ENCODE measurements at regions not wholly inside any gene's neighbourhood (a gene's known extent, or its start where the extent isn't known, plus 50 kb on each side); places are given as distances from the start of the nearest gene placed in this dataset.

- Histone ChIP-seq H3K9me2 (replicated peaks; ENCODE audit: low read depth, low read length) (no peaks in the 10 kb centered on the region), H3K79me2 (ENCODE audit: insufficient read depth, low read length) (no peaks in the 10 kb centered on the region), H2AFZ (ENCODE audit: low read length) (no peak overlapping the region), H4K20me1 (ENCODE audit: insufficient read depth, low read length, poor library complexity, severe bottlenecking) (no peaks in the 10 kb centered on the region), H3K9me3 (ENCODE audit: insufficient read depth, low read depth, low read length) (no peaks in the 10 kb centered on the region), H3K4me2 (ENCODE audit: low read depth, low read length, poor library complexity, severe bottlenecking) (no peak overlapping the region), H3F3A (ENCODE audit: low read depth) (no peaks in the 10 kb centered on the region), H3K27me3 (ENCODE audit: insufficient read depth, low read length, poor library complexity, severe bottlenecking) (no peaks in the 10 kb centered on the region), H3K4me3 (ENCODE audit: low read length, poor library complexity, severe bottlenecking) (no peak overlapping the region), H3K4me1 (ENCODE audit: insufficient read depth, low read length, poor library complexity, severe bottlenecking) (no peaks in the 10 kb centered on the region), H3K9ac (ENCODE audit: low read depth, low read length, poor library complexity, severe bottlenecking) (no peak overlapping the region), H3K36me3 (ENCODE audit: insufficient read depth, low read length) (no peaks in the 10 kb centered on the region)
- no peak for TF ChIP-seq CTCF (conservative IDR thresholded peaks at IDR 0.05; ENCODE audit: low read length)
- no peak for TF ChIP-seq EZH2phosphoT487 (IDR thresholded peaks at IDR 0.05; ENCODE audit: borderline replicate concordance)
These were observed 467.0 kb downstream of the NTRK2 start for GRCh38 chr9:85136507-85136906.

GRCh38 chr9:85130764-85131163 lies 461.2 kb downstream of the NTRK2 start:
- Histone ChIP-seq H3F3A (ENCODE audit: low read depth) (no peaks in the 10 kb centered on the region), H3K4me3 (ENCODE audit: low read length, poor library complexity, severe bottlenecking) (no peak overlapping the region), H3K9me2 (replicated peaks; ENCODE audit: low read depth, low read length) (no peaks in the 10 kb centered on the region), H3K9me3 (ENCODE audit: insufficient read depth, low read depth, low read length) (no peaks in the 10 kb centered on the region), H4K20me1 (ENCODE audit: insufficient read depth, low read length, poor library complexity, severe bottlenecking) (no peaks in the 10 kb centered on the region), H2AFZ (ENCODE audit: low read length) (no peak overlapping the region), H3K36me3 (ENCODE audit: insufficient read depth, low read length) (no peaks in the 10 kb centered on the region), H3K9ac (ENCODE audit: low read depth, low read length, poor library complexity, severe bottlenecking) (no peak overlapping the region), H3K79me2 (ENCODE audit: insufficient read depth, low read length) (no peaks in the 10 kb centered on the region), H3K4me1 (ENCODE audit: insufficient read depth, low read length, poor library complexity, severe bottlenecking) (no peaks in the 10 kb centered on the region), H3K4me2 (ENCODE audit: low read depth, low read length, poor library complexity, severe bottlenecking) (no peak overlapping the region), H3K27me3 (ENCODE audit: insufficient read depth, low read length, poor library complexity, severe bottlenecking) (no peaks in the 10 kb centered on the region)
- TF ChIP-seq CTCF (conservative IDR thresholded peaks at IDR 0.05; ENCODE audit: low read length) (no peak), EZH2phosphoT487 (IDR thresholded peaks at IDR 0.05; ENCODE audit: borderline replicate concordance) (no peak)

GRCh38 chr9:85130260-85130659 lies 460.7 kb downstream of the NTRK2 start:
- H3K36me3 ChIP-seq (ENCODE audit: insufficient read depth, low read length) = no peaks in the 10 kb centered on the region
- no peak overlapping the region for H3K4me3 ChIP-seq (ENCODE audit: low read length, poor library complexity, severe bottlenecking)
- no peaks in the 10 kb centered on the region for H3K9me2 ChIP-seq (replicated peaks; ENCODE audit: low read depth, low read length)

More at GRCh38 chr9:85130260-85130659, 460.7 kb downstream of the NTRK2 start:
- Histone ChIP-seq H3K9ac (ENCODE audit: low read depth, low read length, poor library complexity, severe bottlenecking) (no peak overlapping the region), H3K27me3 (ENCODE audit: insufficient read depth, low read length, poor library complexity, severe bottlenecking) (no peaks in the 10 kb centered on the region), H3K9me3 (ENCODE audit: insufficient read depth, low read depth, low read length) (no peaks in the 10 kb centered on the region), H3K4me2 (ENCODE audit: low read depth, low read length, poor library complexity, severe bottlenecking) (no peak overlapping the region), H2AFZ (ENCODE audit: low read length) (no peak overlapping the region), H3F3A (ENCODE audit: low read depth) (no peaks in the 10 kb centered on the region), H4K20me1 (ENCODE audit: insufficient read depth, low read length, poor library complexity, severe bottlenecking) (no peaks in the 10 kb centered on the region), H3K79me2 (ENCODE audit: insufficient read depth, low read length) (no peaks in the 10 kb centered on the region), H3K4me1 (ENCODE audit: insufficient read depth, low read length, poor library complexity, severe bottlenecking) (no peaks in the 10 kb centered on the region)
- TF ChIP-seq EZH2phosphoT487 (IDR thresholded peaks at IDR 0.05; ENCODE audit: borderline replicate concordance) = no peak
- no peak for TF ChIP-seq CTCF (conservative IDR thresholded peaks at IDR 0.05; ENCODE audit: low read length)

Data from Loucy (cell line).